Skin epidermis (tissue), 12 donors: ENCODE measurements at regions not wholly inside any gene's neighbourhood (a gene's known extent, or its start where the extent isn't known, plus 50 kb on each side); places are given as distances from the start of the nearest gene placed in this dataset.
A peak's percentile ranks its signal among the peaks of the same experiment; 100 is the strongest.

Experiments used
- H3K27ac ChIP-seq, 21 experiments: fragments of 200-600 bp; sonication (generic) in 11 of 21; one replicate each; pipeline ENCODE4 v1.5.0; 2020; ENCODE audit warnings: mild to moderate bottlenecking in 3 of 21, inconsistent platforms in 2 of 21, moderate library complexity in 2 of 21
- H3K4me3 ChIP-seq, 7 experiments: fragments of 200-600 bp; sonication (generic) in 2 of 7; one replicate each; pipeline ENCODE4 v1.5.0; 2020; ENCODE audit warnings: inconsistent platforms in 2 of 7, mild to moderate bottlenecking in 2 of 7, moderate library complexity in 1 of 7

DNA sequence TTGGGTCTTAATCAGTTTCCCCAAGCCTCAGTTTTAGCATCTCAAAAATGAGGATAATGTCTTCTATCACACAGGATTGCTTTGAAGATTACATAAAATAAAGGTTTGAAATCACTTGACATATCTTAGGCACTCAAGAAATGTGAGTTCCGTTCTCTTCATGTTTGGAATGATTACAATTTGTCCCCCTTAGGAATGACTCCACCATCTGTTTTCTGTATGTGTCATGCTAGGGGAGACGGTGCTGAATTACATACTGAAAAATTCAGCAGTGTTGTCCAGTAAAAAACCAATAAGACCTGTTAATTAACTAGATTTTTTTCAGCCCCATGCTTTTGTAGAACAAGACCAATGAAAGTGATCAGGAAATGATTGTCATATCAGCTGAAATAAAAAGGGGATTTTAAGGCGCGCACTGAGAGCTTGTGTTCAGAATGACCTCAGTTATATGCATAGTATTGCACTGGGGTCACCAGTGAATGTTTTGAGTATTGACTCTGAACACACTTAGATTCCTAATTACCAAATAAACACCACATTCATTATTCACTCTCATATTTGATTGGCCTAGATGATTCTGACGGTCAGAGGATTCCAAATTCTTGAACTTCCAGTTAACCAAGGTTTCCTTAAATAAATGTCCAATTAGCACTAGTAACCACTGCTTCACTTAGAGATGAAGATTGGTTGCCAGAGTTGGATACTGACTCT lies 114.5 kb upstream of the KCNK2 start:
- no peak overlapping the region for H3K27ac ChIP-seq

DNA sequence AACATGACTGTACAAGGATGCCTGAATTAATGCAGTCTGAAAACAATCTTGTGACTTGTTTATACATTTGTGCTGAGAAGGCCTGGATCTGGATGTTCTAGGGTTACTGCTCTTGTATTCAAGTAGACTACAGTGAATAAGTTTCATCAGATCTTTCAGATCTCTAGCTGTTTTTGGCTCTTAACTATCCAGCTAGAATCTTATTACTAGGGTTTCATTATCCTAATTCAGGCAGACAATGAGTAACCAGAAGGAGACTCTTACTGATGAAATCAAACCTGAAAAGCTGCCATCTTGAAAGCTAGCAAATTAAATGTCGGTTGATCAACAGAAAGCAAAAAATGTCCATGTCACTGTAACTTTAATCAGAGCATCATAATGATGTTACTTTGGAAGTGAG lies 112.5 kb upstream of the KCNK2 start:
- H3K4me3 ChIP-seq, result no peak overlapping the region
- no peak overlapping the region for H3K27ac ChIP-seq

More for the DNA sequence above, 114.5 kb upstream of the KCNK2 start:
- no peak overlapping the region for H3K4me3 ChIP-seq

DNA sequence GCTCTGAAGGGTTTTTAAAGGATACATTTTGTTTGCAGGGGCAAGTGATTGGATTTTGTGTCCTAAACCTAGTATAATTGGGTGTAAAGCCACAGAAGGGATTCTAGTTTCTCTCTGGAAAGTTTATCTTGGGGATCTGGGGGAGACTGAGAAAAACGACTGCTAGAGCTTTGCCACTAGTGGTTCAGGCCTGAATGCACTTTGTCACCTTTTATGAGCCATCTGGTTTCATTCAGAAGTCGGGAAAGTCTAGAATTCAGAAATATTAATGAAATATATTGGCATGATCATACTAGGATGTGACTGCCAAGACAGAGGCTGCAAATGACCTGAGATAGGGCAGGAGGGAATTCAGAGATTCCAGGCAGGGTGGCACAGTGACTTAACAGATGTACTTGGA lies 111.5 kb upstream of the KCNK2 start:
- no peak overlapping the region for H3K27ac ChIP-seq

DNA sequence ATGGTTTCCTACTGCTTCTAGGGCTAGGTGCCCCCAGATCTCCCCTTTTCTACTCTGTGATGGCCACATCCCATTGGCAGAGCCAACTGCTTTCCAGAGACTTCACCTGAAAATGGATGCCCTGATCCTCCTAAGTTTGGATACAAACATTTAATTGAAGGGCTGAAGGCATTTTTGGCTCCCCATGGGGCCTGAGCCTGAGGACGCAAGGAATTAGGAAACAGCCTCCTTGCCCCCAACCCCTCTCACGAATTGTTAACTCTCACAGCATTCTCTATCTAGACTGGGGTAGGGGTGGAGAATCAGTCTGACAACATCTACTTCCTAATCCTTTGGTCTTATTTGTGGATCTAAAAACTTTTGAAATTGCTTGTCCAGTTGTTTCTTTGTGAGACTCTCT lies 108.5 kb upstream of the KCNK2 start:
- H3K27ac ChIP-seq, result no peak overlapping the region

More for the DNA sequence above, 111.5 kb upstream of the KCNK2 start:
- no peak overlapping the region for H3K4me3 ChIP-seq

DNA sequence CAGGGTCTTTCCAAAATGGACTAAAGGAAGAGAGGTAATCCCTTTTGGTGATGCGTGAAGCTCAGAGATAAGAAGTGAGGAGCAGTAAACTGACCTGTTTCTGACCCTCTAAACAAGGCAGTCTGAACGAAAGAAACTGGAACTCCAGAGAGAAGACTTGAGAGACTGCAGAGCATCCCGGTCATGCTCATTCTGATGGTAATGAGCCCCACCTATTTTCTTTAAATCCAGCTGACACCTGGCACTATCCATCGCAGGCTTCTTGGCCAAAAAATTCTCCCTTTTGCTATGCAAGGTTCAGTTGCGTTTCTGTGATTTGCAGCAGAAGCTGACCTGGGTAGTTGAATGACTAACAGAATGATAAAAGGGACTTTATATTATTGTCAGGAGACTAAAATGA lies 105.9 kb upstream of the KCNK2 start:
- Histone ChIP-seq H3K27ac (no peak overlapping the region), H3K4me3 (no peak overlapping the region)

More for the DNA sequence above, 108.5 kb upstream of the KCNK2 start:
- no peak overlapping the region for H3K4me3 ChIP-seq

DNA sequence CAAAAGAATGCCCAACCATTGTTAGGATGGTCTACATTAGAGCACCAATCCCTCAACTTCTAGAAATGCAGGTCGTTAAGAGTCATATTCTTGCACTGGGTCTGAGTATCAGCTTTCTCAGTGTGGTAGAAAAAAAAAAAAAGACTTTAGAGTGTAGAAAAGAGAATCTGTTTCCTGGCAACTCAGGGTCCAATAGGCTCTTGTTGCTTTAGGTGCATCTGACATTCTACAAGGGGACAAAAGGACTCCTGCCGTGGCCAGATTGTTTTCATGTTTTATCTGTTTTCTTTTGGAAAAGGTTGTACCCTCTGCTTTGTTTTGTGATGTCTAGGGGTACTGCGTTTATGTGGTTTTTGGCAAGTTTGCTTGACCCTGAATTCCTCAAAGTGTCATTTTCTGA lies 105.4 kb upstream of the KCNK2 start:
- no peak overlapping the region for H3K27ac ChIP-seq
- H3K4me3 ChIP-seq, result no peak overlapping the region

DNA sequence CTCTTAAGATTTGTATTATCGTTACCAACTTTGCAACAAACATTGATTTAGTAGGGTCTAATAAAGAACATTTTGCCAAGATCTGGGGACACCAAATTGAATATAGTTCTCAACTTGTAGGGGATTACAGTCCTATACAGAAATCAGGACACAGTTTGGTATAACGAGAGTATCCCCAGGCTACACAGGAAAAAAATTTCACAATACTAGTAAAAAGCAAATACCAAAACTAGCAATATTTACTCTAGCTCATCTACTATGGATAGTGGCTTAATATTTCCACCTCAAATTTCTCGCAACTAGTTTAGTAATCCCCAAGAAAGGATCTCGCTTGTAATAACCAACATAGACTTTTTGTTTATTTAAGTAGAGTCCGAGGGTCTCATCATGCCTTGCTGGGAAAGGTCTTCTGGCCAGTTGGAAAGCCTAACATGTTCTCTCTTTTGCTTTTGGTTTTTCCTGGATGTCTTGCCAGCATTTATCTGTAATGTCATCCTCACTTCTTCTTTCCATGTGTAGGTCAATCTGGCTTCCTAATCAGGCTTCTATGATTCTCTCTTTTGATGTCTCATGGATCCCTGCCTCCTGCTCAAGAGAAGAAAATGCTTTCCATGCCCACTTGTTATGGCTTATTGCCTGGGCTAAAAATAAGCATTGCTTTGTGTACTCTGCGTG lies 104.7 kb upstream of the KCNK2 start:
- Histone ChIP-seq H3K4me3 (no peak overlapping the region), H3K27ac (no peak overlapping the region)

DNA sequence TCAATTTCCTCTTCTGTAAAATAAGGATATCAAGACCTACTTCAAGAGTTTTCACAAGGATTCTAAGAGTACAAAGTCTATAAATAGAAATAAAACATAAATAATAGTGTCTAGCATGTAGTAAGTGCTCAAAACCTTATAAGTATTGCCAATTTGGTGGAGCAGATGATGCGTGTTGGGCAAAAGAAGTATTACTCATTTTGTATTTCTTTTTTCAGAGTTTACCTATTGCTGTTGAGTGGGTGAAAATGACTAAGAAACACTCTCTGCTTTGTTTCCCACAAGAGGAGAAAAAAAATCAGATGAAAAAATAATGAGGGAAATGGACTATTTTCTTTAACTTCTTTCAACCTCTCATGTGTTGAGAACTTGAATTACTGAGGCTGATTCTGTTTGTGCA lies 103.3 kb upstream of the KCNK2 start:
- H3K27ac ChIP-seq, result peak overlapping the region in 1 of 21 experiments; percentile 8
- no peak overlapping the region for H3K4me3 ChIP-seq

DNA sequence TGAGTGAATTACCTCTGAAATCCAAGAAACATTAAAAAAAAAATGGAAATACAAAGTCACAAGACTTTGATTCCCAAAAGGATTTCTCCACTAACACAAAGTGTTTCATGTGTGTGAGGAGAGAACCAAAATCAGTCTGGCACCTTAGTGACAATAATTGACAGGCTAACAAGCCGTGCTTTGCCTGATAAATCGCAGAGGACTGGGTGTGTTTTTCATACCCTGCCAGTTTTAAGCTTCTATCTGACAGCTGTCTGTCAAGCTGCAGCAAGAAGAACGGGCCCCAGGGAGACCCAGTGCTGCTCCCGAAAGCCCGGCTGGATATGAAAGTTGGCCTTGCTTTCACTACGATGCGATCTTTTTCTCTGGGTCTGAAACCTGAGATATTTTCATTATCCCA lies 101.6 kb upstream of the KCNK2 start:
- H3K27ac ChIP-seq, result no peak overlapping the region
- H3K4me3 ChIP-seq, result no peak overlapping the region

DNA sequence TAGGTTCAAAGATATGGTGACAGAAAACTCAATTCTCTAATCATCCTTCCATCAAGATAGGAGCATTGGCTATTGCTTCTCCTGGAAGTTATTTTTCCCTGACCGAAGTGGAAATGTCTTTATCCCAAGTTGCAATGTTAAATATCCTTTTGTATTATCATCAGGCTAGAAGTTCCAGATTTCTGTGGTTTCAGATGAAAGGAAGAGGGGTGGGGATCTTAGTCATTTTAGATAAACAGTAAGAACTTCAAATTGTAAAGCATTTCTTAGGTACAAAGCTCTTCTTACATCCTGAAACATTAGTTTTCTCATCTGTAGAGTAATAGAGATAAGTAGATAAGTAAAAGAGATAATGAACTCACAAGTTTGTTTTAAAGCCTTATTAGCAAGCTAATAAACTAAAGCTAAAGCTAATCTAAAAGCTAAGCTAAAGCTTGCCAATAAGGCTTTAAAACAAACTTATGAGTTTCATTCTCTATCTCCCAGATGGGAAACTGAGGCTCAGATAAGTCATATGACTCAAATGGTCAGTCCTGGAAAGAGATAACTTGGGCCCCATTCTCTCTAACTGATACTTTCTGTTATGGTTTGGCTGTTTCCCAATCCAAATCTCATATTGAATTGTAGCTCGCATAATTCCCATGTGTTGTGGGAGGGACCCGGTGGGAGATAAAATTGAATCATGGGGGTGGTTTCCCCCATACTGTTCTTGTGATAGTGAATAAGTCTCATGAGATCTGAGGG lies 99.2 kb upstream of the KCNK2 start:
- H3K4me3 ChIP-seq, result no peak overlapping the region
- H3K27ac ChIP-seq, result no peak overlapping the region

DNA sequence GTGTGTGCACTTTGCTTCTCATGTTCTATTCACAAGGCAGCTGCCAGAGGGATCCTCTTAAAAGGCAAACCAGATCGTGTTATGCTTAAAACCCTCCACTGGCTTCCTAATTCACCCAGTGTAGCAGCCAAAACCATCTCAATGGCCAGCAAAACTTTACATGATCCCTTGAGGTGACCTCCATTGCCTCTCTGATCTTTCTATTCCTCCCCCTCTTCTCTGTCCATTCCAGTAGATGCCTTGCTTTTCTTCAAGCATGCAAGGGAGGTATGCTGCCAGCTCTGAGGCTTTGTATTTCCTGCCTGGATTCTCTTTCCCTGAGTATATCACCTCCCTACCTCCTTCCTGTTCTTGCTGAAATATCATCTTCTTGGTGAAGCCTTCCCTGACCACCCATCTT lies 93.2 kb upstream of the KCNK2 start:
- H3K4me3 ChIP-seq, result no peak overlapping the region
- H3K27ac ChIP-seq, result no peak overlapping the region

DNA sequence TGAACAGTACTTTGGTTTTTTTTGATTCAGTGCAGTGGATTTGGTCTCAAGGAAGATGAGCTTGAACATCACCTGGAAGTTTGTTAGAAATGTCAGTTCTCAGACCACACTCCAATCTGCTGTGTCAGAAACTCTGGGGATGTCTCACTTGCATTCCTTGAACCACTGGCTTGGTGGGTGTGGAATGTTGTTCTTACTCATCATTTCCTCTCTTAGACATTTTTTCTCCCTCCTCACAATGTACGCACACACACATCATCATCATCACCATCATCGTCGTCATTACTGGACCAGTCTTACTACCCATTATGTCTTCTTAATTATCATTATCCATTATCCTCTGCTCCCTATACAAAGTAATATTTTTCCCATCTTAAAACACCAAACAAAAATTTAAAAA lies 91.9 kb upstream of the KCNK2 start:
- H3K4me3 ChIP-seq, result no peak overlapping the region

DNA sequence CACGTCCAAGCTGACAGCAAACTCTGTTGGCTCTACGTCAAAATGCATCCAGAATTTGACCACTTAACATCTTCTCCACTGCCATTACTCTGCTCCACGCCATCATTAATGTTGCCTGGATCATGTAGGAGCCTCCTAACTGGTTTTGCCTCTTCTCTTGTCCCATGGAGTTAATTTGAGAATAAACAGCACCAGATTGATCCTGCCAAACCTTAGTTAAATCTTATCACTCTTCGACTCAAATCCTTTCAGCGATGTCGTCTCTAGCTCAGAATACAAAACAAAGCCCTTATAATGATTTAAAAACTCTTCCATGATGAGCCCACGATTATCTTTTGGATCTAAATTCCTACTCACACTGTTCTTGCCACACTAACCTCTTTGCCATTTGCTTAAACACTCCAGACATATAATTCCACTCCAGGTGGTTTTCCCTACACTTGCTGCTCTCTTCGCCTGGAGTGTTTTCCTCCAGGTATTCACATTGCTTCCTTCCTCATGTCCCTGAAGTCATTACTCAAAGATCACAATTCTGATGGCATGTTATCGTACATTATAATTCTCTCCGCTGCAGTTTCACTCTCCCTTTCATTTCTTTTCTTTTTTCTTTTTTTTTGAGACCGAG lies 90.7 kb upstream of the KCNK2 start:
- no peak overlapping the region for H3K4me3 ChIP-seq
- no peak overlapping the region for H3K27ac ChIP-seq

More for the DNA sequence above, 91.9 kb upstream of the KCNK2 start:
- H3K27ac ChIP-seq, result no peak overlapping the region

DNA sequence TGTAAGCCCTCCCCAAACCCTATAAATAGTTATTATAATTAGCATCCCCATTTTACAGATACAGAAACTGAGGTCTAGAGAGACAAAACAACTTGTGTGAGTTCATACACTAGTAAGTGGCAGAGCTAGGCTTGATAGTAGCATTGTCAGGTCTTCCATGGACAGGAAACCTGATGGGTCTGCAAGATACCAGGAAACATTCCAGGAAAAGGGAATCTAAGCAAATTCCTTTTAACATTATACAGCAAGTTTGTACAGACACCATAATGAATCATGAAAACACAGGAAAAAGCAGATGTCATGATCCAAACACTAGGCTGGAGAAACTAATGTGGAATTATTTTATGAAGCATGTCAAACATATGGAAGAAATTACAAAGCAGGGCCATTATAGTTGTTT lies 89.1 kb upstream of the KCNK2 start:
- no peak overlapping the region for H3K27ac ChIP-seq

DNA sequence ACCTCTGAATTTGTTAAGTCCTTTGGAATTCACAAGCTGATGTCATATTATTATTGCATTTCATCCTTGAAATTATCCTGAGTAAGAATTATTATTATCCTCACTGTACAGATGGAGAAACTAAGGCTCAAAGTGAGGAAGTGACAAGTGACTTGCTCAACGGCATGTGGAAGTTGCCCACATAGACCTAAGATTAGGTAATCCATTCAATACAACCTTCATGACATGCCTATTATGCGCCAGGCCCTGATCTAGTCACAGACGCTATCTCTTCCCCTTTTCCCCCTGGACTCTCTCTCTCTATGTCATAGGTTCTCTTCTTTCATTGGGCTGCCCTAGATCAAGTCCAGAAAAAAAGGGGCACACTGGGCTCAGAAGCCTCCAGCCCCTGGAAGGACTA lies 84.9 kb upstream of the KCNK2 start:
- H3K27ac ChIP-seq, result no peak overlapping the region

More for the DNA sequence above, 89.1 kb upstream of the KCNK2 start:
- no peak overlapping the region for H3K4me3 ChIP-seq

DNA sequence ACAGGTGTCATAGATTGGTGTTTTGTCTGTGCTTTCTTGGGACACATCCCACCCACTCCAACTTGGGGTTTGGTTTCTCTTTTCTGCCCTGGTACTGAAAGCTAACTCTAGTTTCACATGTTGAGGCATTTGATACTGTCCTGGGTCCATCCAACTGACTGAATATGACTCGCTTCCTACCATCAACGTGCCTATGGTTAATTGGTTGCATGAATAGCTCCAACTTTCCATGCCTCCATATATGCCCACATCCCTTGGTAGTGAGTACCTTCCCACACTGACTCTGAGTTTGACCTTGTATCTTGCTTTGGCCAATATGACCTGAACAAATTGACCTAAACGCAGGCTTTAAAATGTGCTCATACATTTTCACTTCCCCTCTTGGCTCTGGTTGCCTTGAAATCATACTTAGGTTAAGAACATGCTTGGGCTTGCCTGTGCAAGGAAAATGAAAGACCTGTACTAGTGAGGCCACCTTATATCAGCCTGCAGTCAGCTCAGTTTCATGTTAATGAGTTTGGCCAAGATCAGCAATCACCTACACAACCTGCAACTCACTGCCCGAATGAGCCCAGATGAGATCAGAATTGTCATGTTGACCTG lies 81.0 kb upstream of the KCNK2 start:
- peak overlapping the region in 2 of 21 experiments; percentile 13 to 28 for H3K27ac ChIP-seq
- H3K4me3 ChIP-seq, result no peak overlapping the region

More for the DNA sequence above, 84.9 kb upstream of the KCNK2 start:
- H3K4me3 ChIP-seq, result no peak overlapping the region

DNA sequence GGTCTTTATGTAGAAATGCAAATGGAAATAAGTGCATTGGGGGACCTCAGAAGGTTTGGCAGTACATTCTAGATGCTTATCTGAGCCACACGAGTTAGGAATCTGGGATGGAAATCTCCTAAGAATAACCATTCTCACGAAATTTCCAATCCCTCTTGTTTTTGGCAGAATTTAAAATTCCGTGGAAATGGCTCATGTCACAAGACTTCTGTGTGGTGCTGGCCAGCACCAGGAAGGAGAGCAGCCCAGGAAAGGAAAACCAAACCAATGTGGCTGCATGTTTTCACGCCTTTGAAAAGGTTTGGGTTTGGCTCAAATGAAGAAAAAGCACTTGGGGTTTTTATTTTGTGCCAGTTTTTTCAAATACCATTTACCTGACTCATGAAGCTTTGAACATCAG lies 80.1 kb upstream of the KCNK2 start:
- Histone ChIP-seq H3K27ac (peak overlapping the region in 2 of 21 experiments; percentile 13 to 28), H3K4me3 (no peak overlapping the region)

DNA sequence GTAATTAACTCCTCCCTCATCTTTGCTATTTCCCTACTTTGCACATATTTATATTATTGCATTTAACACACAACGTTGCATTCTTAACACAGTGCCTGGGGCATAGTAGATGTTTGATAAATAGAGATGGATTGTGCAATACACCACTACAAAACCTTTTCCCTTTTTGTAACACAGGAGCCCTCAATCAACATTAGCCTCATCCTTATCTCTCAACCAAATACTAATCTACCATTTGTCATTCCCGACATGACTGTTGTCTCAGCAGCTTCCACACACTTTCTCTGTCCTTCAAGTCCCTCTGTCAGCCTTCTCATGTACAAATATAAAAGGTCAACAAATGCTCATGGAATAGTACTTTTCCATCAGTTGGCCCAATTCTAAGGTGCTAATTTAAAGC lies 78.9 kb upstream of the KCNK2 start:
- peak overlapping the region in 1 of 21 experiments; percentile 78 for H3K27ac ChIP-seq

DNA sequence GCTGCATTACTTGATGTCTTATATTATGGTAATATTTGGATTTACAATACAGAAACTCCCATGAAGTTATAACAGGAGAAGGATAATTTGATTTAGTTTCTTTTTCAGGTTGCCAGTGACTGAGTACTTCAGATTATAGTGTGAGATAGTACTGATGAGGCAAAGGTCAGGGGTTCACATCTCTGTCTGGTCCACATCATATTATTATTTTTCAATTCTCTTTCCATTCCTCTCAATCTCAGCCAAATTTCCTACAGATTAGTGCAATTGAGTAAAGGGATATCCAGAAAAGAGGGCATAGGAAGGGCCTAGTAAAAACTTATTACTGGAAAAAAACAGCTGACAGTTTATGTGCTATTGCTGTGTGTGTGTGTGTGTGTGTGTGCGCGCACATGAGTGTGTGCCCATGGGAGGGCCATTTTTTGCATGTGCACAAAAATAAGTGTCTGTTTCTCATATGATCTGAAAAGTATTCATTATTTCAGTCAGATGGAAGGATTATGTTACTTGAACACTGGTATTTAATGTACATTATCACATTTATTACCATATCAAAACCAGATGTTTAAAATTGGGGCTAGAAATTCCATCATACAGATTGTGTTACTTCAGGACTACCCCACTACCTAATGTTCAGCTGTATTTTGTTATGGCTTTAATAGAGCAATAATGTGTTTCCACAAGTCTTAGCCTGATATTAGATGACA lies 78.3 kb upstream of the KCNK2 start:
- Histone ChIP-seq H3K27ac (peak overlapping the region in 3 of 21 experiments; percentile 17 to 78 (median 64)), H3K4me3 (no peak overlapping the region)

More for the DNA sequence above, 78.9 kb upstream of the KCNK2 start:
- H3K4me3 ChIP-seq, result no peak overlapping the region
